ENCODE measurements at regions not wholly inside any gene's neighbourhood (a gene's known extent, or its start where the extent isn't known, plus 50 kb on each side); places are given as distances from the start of the nearest gene placed in this dataset.

- Mint-ChIP-seq H3K36me3 (ENCODE audit: low read depth) (no peaks in the 10 kb centered on the region), H3K4me3 (no peak overlapping the region), H3K27ac (no peak overlapping the region), H3K9me3 (no peaks in the 10 kb centered on the region), H3K27me3 (ENCODE audit: low read depth) (no peaks in the 10 kb centered on the region), H3K4me1 (ENCODE audit: low read depth) (no peaks in the 10 kb centered on the region)
- intact Hi-C loops (cut with micrococcal nuclease) = no loop called here
- CTCF ChIA-PET = no interaction called here
- no peak for DNase-seq
Observed at GRCh38 chr5:113776168-113776567, 262.7 kb downstream of the YTHDC2 start.

GRCh38 chr5:113776832-113777525, 263.5 kb downstream of the YTHDC2 start:
- H3K27me3 Mint-ChIP-seq (ENCODE audit: low read depth) = no peaks in the 10 kb centered on the region
- intact Hi-C loops (cut with micrococcal nuclease) = no loop called here
- CTCF ChIA-PET = no interaction called here
- H3K27ac Mint-ChIP-seq = no peak overlapping the region
- H3K4me3 Mint-ChIP-seq = no peak overlapping the region
- no peaks in the 10 kb centered on the region for H3K4me1 Mint-ChIP-seq (ENCODE audit: low read depth)
- H3K36me3 Mint-ChIP-seq (ENCODE audit: low read depth) = no peaks in the 10 kb centered on the region
- DNase-seq = no peak
- no peaks in the 10 kb centered on the region for H3K9me3 Mint-ChIP-seq

DNA sequence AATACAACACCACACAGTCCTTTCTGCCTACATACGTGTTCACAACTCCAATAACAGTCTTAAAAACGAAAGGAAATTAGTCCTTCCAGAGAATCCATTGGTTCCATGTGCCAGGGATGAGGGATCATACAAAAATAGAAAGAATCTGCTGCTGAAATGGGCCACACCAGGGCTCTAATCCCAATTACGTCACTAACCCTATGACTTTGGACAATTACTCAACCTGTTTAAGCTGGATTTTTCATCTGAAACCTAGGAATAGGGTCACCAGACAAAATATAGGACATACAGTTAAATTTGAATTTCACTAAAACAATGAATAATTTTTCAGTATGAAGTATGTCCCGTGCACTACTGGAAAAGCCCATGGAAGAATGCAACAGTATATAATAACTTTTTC, 264.7 kb downstream of the YTHDC2 start:
- no peak for DNase-seq
- Mint-ChIP-seq H3K4me3 (no peak overlapping the region), H3K27me3 (ENCODE audit: low read depth) (no peaks in the 10 kb centered on the region), H3K9me3 (no peaks in the 10 kb centered on the region), H3K4me1 (ENCODE audit: low read depth) (no peaks in the 10 kb centered on the region), H3K27ac (no peak overlapping the region), H3K36me3 (ENCODE audit: low read depth) (no peaks in the 10 kb centered on the region)
- CTCF ChIA-PET = no interaction called here
- intact Hi-C loops (cut with micrococcal nuclease) = no loop called here

DNA sequence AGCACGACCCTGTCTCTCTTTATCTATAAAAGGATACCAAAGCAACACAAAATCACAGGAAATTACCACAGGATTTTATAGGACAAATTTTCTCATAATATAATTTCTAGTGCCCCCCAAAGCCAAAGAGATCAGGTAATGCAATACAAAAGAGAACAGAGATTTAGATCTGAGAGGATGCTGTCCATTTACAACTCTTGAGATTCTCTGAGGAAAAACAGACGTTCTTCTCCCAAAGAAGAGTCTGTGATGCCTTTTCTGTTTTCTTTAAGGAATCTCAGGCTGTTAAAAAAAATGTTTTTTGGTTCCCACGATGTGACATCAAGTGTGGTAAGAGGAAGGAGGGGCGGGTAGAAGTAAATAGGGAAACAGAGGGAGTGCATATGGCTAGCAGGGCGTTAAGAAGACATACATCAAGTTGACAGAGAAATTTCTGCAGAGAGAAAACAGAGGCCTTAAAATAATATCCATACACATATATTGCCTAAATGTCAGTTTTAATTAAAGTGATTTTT, 274.7 kb downstream of the YTHDC2 start:
- DNase-seq = no peak
- Mint-ChIP-seq H3K27me3 (ENCODE audit: low read depth) (no peaks in the 10 kb centered on the region), H3K36me3 (ENCODE audit: low read depth) (no peaks in the 10 kb centered on the region), H3K4me3 (no peak overlapping the region), H3K27ac (no peak overlapping the region), H3K4me1 (ENCODE audit: low read depth) (no peaks in the 10 kb centered on the region), H3K9me3 (peaks cover 2% of the 10 kb centered on the region)
- CTCF ChIA-PET = no interaction called here
- intact Hi-C loops (cut with micrococcal nuclease) = no loop called here

DNA sequence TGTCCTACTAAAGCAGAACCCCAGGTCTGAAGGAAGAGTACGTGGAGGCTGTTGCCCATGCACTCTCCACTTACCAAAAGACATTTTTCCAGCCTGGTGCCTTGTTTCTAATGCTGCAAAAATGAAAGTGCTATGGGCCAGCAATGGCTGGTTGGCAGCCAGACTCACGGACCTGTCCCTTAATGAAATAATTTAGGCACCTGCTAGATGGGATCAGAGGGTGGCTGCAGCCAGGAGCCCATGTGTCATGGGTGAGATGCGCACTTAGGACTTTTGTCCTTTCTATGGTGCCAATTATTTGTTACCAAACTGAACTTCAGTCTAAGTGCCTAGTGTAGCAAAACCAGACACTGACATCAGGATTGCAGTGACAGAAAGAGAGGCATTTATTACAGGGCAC, 276.3 kb downstream of the YTHDC2 start:
- intact Hi-C loops (cut with micrococcal nuclease) = no loop called here
- Mint-ChIP-seq H3K4me1 (ENCODE audit: low read depth) (no peaks in the 10 kb centered on the region), H3K27ac (no peak overlapping the region), H3K9me3 (peaks cover 2% of the 10 kb centered on the region), H3K27me3 (ENCODE audit: low read depth) (no peaks in the 10 kb centered on the region), H3K4me3 (no peak overlapping the region), H3K36me3 (ENCODE audit: low read depth) (no peaks in the 10 kb centered on the region)
- DNase-seq = no peak
- CTCF ChIA-PET = no interaction called here

DNA sequence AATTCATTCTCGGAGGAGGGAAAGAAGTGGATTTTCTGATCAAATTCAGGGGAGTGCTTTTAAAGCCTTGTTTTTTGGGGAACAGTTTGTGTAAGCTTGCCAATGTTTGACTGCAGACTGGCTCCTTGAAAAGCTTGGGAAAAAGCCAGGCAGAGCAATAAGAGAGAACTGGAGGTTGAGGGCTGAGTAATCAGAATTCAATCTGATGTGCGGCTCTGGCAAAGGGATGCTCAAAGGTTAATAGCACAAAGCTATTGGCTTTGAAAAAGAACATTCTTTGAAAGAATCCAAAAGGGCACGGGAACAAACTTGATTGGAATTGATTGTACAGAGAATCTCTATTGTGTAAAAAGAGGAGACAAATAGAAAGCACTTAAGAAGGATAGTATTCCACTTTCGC, 279.3 kb downstream of the YTHDC2 start:
- H3K27me3 Mint-ChIP-seq (ENCODE audit: low read depth) = no peaks in the 10 kb centered on the region
- CTCF ChIA-PET = no interaction called here
- peaks cover 2% of the 10 kb centered on the region for H3K9me3 Mint-ChIP-seq
- no peaks in the 10 kb centered on the region for H3K36me3 Mint-ChIP-seq (ENCODE audit: low read depth)
- no peak overlapping the region for H3K27ac Mint-ChIP-seq
- no peaks in the 10 kb centered on the region for H3K4me1 Mint-ChIP-seq (ENCODE audit: low read depth)
- no peak for DNase-seq
- intact Hi-C loops (cut with micrococcal nuclease) = no loop called here
- no peak overlapping the region for H3K4me3 Mint-ChIP-seq

DNA sequence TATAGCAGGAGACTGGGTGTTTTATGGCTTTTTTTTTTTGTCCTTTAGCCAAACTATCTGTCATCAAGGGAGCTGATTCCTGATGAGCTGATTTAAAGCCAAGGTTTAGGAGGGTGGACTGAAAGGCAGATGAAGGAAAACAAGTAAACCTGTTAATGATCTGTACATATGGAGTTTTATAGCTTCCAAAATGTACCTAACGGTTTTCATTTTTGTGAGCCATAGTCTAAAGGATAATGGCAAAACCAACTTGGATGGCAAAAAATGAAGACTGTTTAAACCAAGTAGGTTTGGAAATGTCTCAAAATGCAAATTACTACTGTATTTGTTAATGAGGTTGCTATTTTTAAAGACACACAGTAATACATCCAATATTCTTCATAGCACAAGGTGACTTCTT, 281.5 kb downstream of the YTHDC2 start:
- H3K4me3 Mint-ChIP-seq = no peak overlapping the region
- CTCF ChIA-PET = no interaction called here
- no peak overlapping the region for H3K27ac Mint-ChIP-seq
- no peaks in the 10 kb centered on the region for H3K27me3 Mint-ChIP-seq (ENCODE audit: low read depth)
- H3K4me1 Mint-ChIP-seq (ENCODE audit: low read depth) = no peaks in the 10 kb centered on the region
- peaks cover 2% of the 10 kb centered on the region for H3K9me3 Mint-ChIP-seq
- no peaks in the 10 kb centered on the region for H3K36me3 Mint-ChIP-seq (ENCODE audit: low read depth)
- intact Hi-C loops (cut with micrococcal nuclease) = no loop called here
- DNase-seq = no peak

DNA sequence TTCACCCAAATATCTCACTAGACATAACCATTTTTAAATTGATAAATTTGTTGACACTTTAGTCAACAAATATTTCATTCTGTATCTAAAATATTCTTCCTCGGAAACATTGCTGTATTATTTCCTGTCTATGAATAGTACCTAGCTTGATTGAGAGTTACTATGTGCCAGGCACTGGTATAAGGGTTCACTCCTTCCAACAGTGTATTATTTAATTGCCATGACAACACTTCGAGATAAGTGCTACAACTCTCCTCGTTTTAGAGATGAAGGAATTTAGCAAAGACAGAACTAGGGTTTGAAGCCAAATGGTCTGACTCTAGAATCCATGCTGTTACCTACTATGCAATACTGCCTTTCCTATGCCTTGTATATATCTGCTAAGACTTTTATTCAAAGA, 287.2 kb downstream of the YTHDC2 start:
- H3K4me1 Mint-ChIP-seq (ENCODE audit: low read depth) = no peaks in the 10 kb centered on the region
- H3K36me3 Mint-ChIP-seq (ENCODE audit: low read depth) = no peaks in the 10 kb centered on the region
- H3K27ac Mint-ChIP-seq = no peak overlapping the region
- intact Hi-C loops (cut with micrococcal nuclease) = no loop called here
- CTCF ChIA-PET = no interaction called here
- H3K4me3 Mint-ChIP-seq = no peak overlapping the region
- DNase-seq = no peak
- H3K9me3 Mint-ChIP-seq = no peaks in the 10 kb centered on the region
- no peaks in the 10 kb centered on the region for H3K27me3 Mint-ChIP-seq (ENCODE audit: low read depth)

GRCh38 chr5:113804264-113804663, 290.8 kb downstream of the YTHDC2 start:
- no peak overlapping the region for H3K4me3 Mint-ChIP-seq
- CTCF ChIA-PET = no interaction called here
- H3K9me3 Mint-ChIP-seq = no peaks in the 10 kb centered on the region
- intact Hi-C loops (cut with micrococcal nuclease) = no loop called here
- peaks cover 3% of the 10 kb centered on the region for H3K27me3 Mint-ChIP-seq (ENCODE audit: low read depth)
- H3K36me3 Mint-ChIP-seq (ENCODE audit: low read depth) = no peaks in the 10 kb centered on the region
- H3K27ac Mint-ChIP-seq = no peak overlapping the region
- DNase-seq = no peak
- no peaks in the 10 kb centered on the region for H3K4me1 Mint-ChIP-seq (ENCODE audit: low read depth)

- Mint-ChIP-seq H3K4me1 (ENCODE audit: low read depth) (no peaks in the 10 kb centered on the region), H3K4me3 (no peak overlapping the region), H3K27me3 (ENCODE audit: low read depth) (peaks cover 3% of the 10 kb centered on the region), H3K36me3 (ENCODE audit: low read depth) (no peaks in the 10 kb centered on the region), H3K9me3 (no peaks in the 10 kb centered on the region), H3K27ac (no peak overlapping the region)
- CTCF ChIA-PET = no interaction called here
- intact Hi-C loops (cut with micrococcal nuclease) = no loop called here
- DNase-seq = no peak
Observed at GRCh38 chr5:113804943-113805342, 291.4 kb downstream of the YTHDC2 start.

DNA sequence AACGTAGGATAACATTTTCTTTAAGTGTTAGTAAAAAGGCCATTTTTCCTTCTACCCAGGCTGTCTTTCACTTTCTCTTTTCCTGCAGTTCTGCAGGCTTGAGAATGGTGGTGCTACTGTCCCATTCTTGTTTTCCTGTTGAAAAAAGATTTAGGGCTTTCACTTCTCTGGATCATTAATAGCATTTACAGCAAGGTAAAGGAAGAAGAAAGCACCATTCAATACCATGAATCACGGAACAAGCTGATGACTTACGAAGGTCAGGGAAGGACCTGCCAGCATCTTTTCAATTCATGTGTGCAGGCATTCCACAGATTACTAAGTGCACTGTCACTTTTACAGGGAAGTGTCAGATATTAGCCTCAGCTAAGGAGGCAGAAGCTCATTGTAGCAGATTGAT, 292.8 kb downstream of the YTHDC2 start:
- Mint-ChIP-seq H3K27me3 (ENCODE audit: low read depth) (peaks cover 3% of the 10 kb centered on the region), H3K9me3 (no peaks in the 10 kb centered on the region), H3K4me3 (no peak overlapping the region), H3K36me3 (ENCODE audit: low read depth) (no peaks in the 10 kb centered on the region), H3K27ac (no peak overlapping the region), H3K4me1 (ENCODE audit: low read depth) (no peaks in the 10 kb centered on the region)
- intact Hi-C loops (cut with micrococcal nuclease) = no loop called here
- no peak for DNase-seq
- CTCF ChIA-PET = no interaction called here

- H3K27me3 Mint-ChIP-seq (ENCODE audit: low read depth) = peaks cover 3% of the 10 kb centered on the region
- intact Hi-C loops (cut with micrococcal nuclease) = no loop called here
- H3K9me3 Mint-ChIP-seq = no peaks in the 10 kb centered on the region
- no peak for DNase-seq
- H3K36me3 Mint-ChIP-seq (ENCODE audit: low read depth) = no peaks in the 10 kb centered on the region
- no peak overlapping the region for H3K4me3 Mint-ChIP-seq
- CTCF ChIA-PET = no interaction called here
- H3K4me1 Mint-ChIP-seq (ENCODE audit: low read depth) = no peaks in the 10 kb centered on the region
- no peak overlapping the region for H3K27ac Mint-ChIP-seq
Observed at GRCh38 chr5:113806904-113807303, 293.4 kb downstream of the YTHDC2 start.

DNA sequence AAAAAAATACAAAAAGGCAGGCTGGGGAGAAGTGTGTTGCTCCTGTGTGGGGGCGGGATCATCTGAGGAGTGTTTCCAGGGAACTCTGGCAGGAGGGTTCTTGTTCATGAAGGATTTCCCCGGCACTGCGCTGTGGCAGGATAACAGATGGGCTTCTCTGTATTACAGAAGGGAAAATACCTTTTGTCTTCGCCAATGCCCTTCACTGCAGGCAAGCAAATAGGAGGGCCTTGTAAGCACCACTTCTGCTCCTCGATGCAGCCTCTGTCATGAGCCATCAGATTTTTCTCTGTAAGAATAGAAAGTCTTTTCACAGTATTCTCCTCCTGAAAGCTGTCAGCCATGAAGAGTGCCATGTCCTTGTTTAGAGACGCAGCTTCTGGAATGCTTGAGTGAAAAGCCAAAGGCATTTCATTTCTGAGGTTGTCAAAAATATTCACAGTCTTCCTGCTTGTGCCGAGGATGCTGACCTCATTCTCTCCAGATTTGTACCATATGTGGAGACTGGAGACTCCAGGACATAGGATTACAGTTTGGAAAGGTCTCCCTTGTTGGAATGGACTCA, 294.0 kb downstream of the YTHDC2 start:
- no peaks in the 10 kb centered on the region for H3K36me3 Mint-ChIP-seq (ENCODE audit: low read depth)
- no peaks in the 10 kb centered on the region for H3K4me1 Mint-ChIP-seq (ENCODE audit: low read depth)
- CTCF ChIA-PET = no interaction called here
- intact Hi-C loops (cut with micrococcal nuclease) = no loop called here
- H3K27ac Mint-ChIP-seq = no peak overlapping the region
- H3K27me3 Mint-ChIP-seq (ENCODE audit: low read depth) = peaks cover 3% of the 10 kb centered on the region
- H3K9me3 Mint-ChIP-seq = no peaks in the 10 kb centered on the region
- DNase-seq = no peak
- H3K4me3 Mint-ChIP-seq = no peak overlapping the region

Data from activated naive CD4-positive, alpha-beta T cell treated with anti-CD3 and anti-CD28 coated beads for 36 hours (primary cell).